NCI-H748 (cell line): ENCODE measurements at regions not wholly inside any gene's neighbourhood (a gene's known extent, or its start where the extent isn't known, plus 50 kb on each side); places are given as distances from the start of the nearest gene placed in this dataset.

ENCODE experiments used
- DNase-seq: peaks from one replicate; lab custom pipeline; 2025; ENCODE audit not compliant: unreplicated experiment; lab: John Stamatoyannopoulos, UW

DNA sequence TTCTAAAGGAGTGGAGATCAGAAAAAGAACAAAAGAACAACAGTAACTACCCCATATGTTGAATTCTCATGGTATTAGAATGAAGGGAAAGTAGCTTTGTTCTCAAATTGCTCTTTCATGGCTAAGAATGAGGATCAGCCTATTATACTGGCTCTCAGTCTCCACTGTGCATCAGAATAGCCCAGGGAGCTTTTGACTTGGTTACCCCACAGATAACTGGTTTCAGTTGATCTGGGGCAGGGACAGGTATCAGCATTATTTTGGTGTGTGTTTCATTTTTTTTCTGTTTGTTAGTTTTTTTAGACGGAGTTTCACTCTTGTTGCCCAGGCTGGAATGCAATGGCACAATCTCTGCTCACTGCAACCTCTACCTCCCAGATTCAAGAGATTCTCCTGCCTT is 311.7 kb upstream of the TLE3 start:
- DNase-seq, result no peak

DNA sequence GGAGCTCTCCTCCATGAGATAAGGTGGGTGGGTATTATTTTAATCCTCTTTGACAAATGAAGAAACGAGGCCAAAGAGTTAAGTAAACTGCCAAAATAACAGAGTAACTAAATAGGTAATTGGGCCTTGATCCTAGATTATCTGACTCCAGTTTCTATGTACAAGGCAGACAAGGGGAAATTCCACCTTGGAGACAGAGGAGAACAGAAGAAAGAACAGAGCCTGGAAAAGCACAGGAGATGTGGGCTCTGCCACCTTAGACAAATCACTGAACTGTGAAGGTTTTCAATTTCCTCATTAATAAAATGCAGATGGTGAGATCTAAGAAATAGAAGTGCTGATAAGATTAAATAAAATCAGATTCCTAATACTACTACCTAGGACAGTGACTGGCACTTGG is 310.2 kb upstream of the TLE3 start:
- no peak for DNase-seq

DNA sequence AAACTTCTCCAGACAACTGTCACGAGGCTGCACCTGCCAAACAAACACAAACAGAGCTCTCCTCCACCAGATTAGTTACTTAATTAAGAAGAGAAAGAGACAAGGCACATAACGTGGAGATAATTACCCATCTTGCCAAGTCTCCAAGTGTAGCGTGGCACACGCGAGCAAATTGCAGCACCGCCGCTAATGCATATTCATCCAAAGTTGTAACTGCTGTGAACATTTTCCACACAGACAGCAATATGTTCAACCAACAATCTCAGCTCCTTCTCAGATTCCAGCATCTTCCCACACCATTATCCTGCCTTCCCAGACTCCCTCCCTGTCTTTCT is 309.6 kb upstream of the TLE3 start:
- DNase-seq, result no peak

DNA sequence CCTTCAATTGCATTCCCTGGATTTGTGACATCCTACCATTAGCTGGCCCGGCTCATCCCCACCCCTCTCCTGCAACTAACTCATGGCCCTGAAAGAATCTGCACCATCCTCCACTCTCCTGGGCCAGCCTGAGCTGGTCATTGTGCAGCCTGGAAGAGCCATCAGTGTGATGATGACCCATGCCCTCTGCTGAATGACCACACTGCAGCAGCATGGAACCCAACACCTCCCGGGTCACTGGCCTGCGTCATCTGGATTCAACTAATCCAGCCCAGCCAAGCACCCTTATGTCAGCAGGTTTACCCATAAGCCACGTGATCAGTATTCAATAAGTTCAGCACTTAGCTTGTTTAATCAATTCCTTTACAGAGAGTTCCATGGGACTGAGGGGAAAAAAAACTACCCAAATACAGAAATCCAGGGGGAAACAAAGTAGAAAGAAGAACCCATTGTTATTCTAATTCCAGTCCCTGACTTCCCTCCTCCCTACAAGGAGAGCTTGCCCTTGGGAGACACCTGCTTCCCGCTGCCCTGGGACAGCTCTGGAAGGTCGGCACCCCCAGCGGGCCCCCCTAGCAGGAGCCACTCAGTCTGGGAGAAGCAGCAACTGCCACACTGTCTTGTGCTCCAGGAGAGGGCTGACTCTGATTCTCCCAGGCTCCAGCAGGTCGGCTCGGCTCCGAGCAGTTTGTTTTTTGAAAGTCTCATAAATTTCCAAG is 309.1 kb upstream of the TLE3 start:
- DNase-seq, result no peak

DNA sequence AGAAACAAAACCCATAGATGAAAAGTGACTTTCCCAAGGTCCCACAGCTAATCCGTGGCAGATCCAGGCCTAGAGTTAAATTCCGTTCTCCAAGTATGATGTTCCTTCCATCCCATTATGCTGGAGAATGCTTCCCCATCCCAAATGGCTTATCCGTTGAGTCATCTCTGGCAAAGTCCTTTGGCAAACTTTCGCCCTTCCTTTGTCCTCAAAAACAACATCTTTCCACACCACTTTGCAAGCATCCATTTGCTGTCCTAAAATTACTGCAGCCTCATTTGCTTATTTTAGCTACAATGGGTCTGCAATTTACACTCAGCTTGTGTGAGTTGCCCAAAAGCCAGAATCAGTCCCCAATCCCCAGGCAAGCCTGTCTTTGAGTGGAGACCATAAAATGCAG is 304.0 kb upstream of the TLE3 start:
- DNase-seq, result no peak

DNA sequence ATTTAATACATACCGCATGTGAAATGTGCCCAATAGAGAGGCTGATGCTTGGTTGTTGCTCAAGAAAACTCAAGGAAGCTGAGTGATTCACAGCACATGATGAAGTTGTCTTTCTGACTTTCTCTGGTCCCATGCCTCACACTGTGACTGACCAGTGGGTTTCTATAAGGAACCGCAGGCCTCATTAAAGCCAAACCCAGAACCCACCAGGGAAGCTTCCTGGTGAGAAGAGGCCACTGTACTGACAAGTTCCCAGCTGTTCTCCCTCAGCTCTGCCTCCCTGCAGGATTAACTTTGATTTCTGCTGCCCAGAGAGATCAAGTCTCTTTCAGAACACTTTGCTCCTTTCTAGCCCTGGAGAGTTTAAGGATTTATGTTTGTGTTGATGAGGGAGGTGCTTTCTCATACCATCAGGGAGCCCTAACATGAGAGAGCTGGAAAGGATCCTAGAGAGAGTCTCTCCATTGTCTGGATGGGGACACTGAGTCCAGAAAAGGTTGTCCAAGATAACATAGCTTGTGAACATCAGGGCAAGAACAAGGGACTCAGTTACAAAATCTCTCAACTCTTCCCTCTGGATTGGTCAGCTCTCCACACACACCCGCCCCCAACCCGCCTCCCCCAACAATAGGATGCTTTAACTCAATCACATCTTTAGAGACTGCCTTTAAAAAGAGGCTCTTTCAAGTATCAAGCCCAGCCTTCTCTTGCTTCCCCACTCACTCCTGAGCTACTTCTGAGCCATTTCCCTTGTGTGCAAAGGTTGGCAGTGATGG is 303.2 kb upstream of the TLE3 start:
- DNase-seq, result no peak

DNA sequence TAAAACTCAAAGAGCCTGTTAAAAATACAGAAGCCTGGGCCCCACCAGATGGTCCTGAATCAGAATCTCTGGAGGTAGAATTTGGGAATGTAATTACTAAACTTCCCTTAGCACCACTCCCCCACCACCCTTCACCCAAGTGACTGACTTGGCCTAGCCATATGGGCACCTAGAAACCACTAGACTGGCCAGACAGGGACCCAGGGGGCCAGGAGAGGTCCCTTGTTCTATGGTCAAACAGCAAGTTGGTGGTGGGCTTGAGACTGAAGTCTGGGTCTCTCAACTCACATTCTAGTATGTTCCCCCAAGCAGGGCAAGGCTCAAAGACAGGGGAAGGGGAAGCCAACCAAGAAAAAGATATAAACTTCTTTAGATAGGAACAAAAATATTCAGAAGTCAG is 301.5 kb upstream of the TLE3 start:
- no peak for DNase-seq

DNA sequence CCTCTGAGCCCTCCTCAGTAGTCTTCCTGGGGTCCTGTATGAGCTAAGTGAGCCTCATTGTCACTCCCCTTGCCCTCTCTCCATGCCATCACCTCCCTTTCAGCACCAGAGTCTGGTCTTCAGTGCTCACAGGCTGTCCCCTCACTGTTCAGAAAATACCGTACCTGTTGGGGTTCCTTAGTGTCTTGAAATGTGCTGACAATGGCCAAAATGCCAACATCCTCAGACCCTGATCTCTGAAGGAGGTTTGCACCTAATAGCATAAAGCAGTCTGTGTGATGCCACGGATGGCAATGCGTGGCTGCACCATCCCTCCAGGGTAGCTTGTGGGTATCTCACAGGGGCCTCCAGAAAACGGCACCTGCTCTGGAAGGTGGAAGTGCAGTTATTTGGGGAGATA is 301.0 kb upstream of the TLE3 start:
- no peak for DNase-seq

DNA sequence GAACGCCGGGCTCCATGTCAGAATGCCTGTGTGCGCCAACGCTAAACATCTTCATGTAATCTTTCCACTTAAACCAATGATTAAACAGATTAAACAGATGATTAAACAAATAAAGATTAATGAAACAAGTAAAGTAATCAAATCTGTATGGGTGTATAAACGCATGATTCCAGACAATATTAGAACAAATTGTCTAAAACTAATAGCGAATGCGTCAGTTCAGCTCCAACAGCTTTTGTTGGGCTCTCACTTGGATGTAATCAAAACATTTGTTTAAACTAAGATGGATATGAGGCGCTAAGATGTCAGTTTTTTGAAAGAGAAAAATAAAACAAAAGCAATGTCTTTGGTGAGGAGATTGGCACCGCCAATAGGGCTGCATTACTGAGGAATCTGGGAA is 299.1 kb upstream of the TLE3 start:
- DNase-seq, result no peak

DNA sequence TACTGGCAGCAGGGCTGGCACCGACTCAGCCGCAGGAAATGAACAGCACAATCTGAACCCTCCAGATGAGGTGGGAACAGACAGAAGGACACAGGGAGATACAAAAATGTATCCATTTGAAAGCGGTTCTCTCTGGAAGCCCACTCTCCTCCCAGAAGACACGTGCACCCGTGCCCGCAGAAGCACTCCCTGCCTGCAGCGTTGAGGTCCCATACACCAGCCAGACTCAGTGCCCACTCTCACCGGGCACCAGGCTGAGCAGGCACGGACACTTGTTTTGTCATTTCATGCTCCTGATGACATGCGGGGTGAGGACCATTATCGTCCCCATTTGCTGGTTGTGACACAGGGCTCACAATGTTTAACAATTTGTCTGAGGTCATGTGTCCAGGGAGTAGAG is 297.4 kb upstream of the TLE3 start:
- DNase-seq, result no peak

DNA sequence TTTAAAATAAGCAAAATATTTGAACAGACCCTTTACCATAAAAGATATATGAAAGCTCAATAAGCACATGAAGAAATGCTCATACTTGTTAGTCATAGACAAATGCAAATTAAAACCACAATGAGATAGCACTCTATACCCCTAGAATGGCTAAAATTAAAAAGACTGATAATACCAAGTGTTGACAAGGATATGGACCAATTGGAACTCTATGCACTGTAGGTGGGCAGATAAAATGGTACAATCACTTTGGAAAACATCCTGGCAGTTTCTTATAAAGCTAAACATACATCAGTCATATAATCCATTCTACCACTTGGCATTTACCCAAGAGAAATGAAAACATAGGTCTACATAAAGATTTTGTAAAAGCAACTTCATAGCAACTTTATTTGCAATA is 293.0 kb upstream of the TLE3 start:
- DNase-seq, result no peak

DNA sequence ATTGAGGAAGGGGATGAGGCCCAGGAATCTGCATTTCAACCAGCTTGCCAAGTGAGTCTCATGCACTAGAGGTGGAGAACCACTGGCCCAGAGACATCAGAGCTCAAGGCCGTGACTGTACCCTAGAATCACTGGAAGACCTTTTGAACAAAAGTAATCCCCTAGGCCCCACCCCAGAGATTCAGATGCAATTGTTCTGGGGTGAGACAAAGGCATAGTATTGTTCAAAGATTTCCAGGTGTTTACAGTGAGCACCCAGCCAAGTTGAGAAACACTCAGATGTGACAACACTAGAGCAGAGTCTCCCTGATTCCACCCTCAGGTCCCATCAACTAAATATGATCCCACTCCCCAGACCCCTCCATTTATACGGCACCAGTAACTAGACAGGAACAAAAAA is 290.3 kb upstream of the TLE3 start:
- DNase-seq, result no peak

DNA sequence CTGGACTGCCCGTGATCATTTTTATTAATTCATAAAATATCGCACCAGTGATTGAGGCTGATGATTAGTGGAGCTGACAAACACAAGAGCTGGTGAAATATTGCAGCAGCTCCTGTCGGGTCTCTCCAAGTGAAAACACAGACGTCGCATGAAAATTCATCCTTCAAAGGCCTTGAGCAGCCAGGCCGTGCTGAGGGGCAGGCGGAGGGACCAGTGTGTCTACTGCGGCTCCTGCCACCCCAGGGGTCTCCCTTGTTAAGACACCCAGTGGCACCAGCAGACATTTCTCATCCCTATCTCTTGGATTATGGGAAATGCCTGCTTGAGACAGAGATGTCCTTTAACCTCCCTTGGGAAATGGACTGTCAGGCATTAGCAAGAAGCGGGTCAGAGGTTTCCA is 289.4 kb upstream of the TLE3 start:
- DNase-seq, result no peak

DNA sequence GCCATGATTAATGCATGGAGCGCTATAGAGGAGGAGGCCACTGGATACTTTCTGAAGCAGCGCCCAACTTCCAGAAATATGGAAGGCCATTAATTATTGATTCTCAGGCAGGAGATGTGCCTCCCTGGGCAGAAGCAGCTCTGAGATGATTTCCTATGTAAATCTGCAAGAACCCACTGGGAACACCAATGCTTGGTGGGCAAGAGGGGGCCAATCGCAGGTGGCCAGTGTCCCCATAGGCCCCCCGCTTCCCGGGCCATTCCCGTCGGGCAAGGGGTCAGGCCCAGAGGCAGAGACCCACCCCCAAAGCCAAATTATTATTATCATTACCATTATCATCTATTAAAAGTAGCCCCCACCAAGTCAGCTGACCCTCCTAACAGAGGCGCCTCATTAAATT is 288.0 kb upstream of the TLE3 start:
- no peak for DNase-seq

DNA sequence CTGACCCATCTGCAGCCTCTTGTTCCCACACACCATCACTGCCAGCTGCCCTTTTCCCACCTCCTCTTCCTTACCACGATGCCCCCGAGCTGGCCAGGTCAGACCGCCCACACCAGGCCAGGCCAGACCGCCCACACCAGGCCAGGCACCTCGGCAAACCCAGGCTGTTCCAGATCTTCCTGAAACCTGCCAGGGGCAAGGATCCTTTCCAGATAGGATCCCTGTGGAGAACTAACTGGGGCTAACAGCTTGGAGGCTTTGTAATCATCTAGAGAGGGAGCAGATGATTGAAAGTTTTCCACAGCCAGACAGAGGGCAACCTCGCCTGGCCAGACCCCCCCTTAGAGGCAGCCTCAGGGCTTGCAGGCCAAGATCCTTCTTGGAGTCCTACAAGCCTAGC is 287.3 kb upstream of the TLE3 start:
- no peak for DNase-seq

DNA sequence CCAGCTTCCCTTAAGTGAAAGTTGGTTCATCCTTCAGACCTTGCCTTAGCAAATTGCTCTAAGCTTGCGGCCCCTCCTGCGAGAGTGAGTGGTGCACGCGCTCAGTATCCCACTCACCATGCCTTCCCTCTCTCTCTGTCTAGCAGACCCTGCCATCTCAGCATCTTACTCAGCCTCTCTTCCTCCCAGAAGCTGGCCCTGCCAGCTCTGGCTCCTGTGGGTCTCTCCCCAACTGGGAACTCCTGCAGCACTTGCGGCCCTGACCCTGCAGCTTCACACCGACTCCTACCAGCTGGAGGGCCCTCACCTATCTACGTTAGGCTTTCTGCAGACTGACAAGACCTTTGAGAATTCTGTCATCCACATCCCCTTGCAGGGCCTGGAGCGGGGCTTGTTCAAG is 286.1 kb upstream of the TLE3 start:
- DNase-seq, result no peak

DNA sequence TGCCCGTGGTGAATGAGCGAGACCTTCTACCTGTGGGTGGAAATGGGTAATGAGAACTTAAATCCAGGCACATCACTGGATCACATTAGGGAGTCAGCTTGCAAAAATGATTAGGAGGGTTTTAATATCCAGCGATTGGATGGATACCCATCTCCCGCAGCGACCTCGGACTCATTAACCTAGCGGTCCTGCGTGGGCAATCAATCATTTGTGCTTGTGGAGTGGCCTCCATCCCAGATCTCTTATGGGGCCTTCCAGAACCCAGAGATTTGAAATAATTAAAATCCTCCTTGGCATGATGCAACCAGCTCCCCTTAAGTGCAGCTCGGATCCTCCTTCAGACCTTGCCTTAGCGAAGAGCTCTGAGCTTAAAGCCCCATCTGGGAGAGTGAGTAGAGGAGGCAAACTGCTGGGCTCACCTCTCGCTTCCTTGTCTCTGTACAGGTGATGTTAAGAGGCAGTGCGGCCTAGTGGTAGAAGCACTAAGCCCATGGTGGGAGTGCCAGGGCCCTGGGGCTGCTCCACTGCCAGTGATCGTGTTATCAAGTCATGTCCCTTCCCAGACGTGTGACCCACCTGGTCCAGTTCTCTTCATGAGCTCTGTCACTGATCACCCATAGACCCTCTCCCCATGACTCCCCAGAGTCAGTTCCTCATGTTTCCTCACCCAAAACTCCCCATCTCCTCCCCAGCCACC is 285.2 kb upstream of the TLE3 start:
- no peak for DNase-seq

DNA sequence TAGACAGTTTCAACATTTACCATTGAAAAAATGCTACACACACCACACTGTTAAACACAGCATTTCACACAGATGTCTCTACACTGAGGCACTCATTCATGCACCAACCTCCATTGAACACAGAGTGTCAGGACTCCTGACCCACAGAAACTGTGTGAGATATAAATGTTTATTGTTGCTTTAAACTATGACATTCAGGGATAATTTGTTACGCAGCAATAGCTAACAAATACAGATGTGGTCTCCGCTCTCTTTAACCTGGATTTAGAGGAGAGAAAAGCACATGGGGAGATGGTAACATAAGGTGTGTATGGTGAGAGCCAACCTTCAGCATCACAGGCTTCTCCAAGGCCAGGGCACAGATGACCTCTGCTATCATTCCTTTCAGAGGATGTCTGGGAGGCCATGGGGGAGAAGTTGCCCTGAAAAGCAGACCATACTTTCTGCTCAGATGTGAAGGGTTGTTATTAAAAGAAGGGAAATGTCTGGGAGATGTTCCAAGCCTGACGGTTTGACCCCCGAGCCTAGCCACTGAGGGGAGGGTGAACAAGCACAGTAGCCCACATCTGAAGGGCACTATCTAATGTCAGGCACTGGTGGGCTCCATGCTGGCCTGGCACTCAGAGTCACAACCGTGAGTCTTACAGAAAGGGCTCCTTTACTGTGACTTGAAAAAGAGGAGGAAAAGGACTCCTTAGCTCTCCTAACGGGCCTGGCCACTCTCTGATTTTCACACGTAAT is 284.5 kb upstream of the TLE3 start:
- DNase-seq, result no peak

DNA sequence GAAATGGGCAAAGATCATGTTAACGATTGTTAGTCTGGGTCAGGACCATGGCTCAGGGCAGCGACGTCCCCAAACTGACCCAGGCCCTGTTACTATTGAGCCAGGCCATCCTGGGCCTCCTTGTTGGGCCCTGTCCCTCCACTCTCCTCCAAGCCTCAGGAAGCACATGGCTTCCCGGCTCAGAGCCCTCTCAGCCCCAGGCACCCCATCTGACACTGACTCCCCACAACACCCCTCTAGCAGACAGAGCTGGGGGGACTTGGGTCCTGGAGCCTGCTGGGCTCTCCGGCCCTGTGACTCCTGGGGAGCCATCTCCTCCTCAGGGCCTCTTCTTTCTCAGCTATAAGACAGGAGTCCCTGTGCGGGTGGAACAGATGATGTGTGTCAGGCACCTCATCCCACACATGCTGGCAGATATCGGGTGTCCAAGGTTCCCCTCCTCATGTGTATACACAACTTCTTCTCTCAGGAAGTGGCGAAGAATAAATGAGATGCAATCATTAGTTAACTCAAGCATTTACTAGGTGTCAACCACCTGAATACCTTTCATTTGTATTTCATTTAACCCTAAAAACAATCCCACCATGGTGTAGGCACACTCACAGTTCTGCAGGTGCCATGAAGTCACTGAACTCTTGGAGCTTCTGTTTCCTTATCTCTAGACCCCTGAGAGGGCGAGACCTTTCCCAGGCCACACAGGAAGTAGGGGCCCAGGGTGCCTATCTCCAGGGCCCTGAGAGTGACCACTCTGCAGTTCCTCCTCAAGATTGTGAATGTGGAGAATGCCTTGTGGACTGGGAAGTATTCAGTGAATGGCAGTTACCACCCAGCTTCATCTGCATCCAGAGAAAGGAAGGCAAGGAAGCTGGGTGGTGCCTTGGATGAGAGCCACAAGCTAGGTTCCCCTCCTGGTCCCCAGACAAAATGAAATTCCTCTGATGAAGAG is 282.5 kb upstream of the TLE3 start:
- no peak for DNase-seq

DNA sequence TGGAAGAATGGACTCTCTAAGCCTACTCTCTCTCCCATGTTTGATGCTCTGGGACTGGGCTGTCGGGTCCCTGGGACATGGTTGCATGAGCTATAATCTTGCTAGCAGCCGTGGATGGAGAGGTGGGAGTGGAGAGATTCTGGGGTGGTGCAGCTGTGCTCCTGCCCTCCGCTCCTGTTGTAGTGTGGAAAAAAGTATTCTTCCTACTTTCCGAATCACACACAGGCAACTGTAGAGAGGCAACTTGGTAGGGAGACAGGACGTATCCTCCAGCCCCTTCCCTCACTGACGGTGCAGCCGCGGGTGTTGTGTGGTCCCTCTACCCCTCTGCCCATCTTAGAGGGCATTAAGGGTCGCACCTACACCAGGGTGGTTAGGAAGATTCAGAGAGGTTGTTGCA is 281.4 kb upstream of the TLE3 start:
- DNase-seq, result no peak
